A673 (cell line): ENCODE measurements at regions not wholly inside any gene's neighbourhood (a gene's known extent, or its start where the extent isn't known, plus 50 kb on each side); places are given as distances from the start of the nearest gene placed in this dataset.

Source experiments
- BruUV-seq: library from RNA; stranded (reverse); fragments of 400-500 nt; replicated peaks from 2 replicates; lab custom pipeline; 2021; lab: Mats Ljungman, UMichigan
- CTCF ChIA-PET: fragments of 300-600 bp; sonication (Branson Sonifier 250); formaldehyde crosslinking; loops from one replicate; lab custom pipeline; 2022; ENCODE audit warnings: antibody characterized with exemption; lab: Charles Lee
- POLR2A ChIA-PET: fragments of 300-600 bp; sonication (Branson Sonifier 250); formaldehyde crosslinking; loops from one replicate; lab custom pipeline; 2022; ENCODE audit warnings: antibody characterized with exemption; ENCODE audit not compliant: low non-redundant PET; lab: Charles Lee
- DNase-seq: peaks from one replicate; pipeline ENCODE4 v3.0.0-alpha.2; 2015; ENCODE audit warnings: low spot score
- H3K27ac ChIP-seq: fragments of 200-600 bp; sonication (generic); 2 replicates; pipeline ENCODE4 v1.5.1; 2016; ENCODE audit warnings: mixed run types, low read depth, mild to moderate bottlenecking, mixed read lengths, antibody characterized with exemption, low read length; ENCODE audit not compliant: poor library complexity, severe bottlenecking
- H3K27me3 ChIP-seq: fragments of 200-600 bp; sonication (generic); replicated peaks from 2 replicates; pipeline ENCODE4 v1.6.1; 2017; ENCODE audit warnings: mixed run types, low read depth, mild to moderate bottlenecking, mixed read lengths, antibody characterized with exemption, low read length; ENCODE audit not compliant: insufficient read depth, poor library complexity
- H3K36me3 ChIP-seq: fragments of 200-600 bp; sonication (generic); 2 replicates; pipeline ENCODE4 v1.6.1; 2016; ENCODE audit warnings: mixed run types, mild to moderate bottlenecking, mixed read lengths, antibody characterized with exemption, low read length; ENCODE audit not compliant: insufficient read depth, poor library complexity, severe bottlenecking
- H3K4me1 ChIP-seq: fragments of 200-600 bp; sonication (generic); 2 replicates; pipeline ENCODE4 v1.6.1; 2017; ENCODE audit warnings: mixed run types, mild to moderate bottlenecking, mixed read lengths, antibody characterized with exemption, low read length; ENCODE audit not compliant: insufficient read depth, poor library complexity, severe bottlenecking
- H3K4me3 ChIP-seq: fragments of 200-600 bp; sonication (generic); 2 replicates; pipeline ENCODE4 v1.5.1; 2016; ENCODE audit warnings: low read depth, mixed run types, mild to moderate bottlenecking, mixed read lengths, low read length; ENCODE audit not compliant: poor library complexity, severe bottlenecking
- H3K9me3 ChIP-seq: fragments of 200-600 bp; sonication (generic); 2 replicates; pipeline ENCODE4 v1.6.1; 2016; ENCODE audit warnings: mixed run types, low read depth, mild to moderate bottlenecking, mixed read lengths, antibody characterized with exemption, low read length; ENCODE audit not compliant: poor library complexity, severe bottlenecking
- CTCF ChIP-seq: fragments of 300-800, 200-600 bp; sonication (generic); conservative IDR thresholded peaks from 2 replicates; pipeline ENCODE4 v1.5.1; 2017; ENCODE audit warnings: low read depth, mild to moderate bottlenecking, antibody characterized with exemption, low read length, moderate library complexity, mixed read lengths
- EZH2 ChIP-seq: fragments of 200-600 bp; sonication (generic); IDR thresholded peaks from 2 replicates; pipeline ENCODE4 v1.6.1; 2017; ENCODE audit warnings: borderline replicate concordance, low read depth, mild to moderate bottlenecking, mixed read lengths, antibody characterized with exemption, low read length; ENCODE audit not compliant: poor library complexity, severe bottlenecking
- intact Hi-C: fragments of 100-400 bp; cut with micrococcal nuclease; formaldehyde crosslinking; loops from one replicate; pipeline ENCODE4 v1.10.0; 2022; ENCODE audit not compliant: unreplicated experiment

DNA sequence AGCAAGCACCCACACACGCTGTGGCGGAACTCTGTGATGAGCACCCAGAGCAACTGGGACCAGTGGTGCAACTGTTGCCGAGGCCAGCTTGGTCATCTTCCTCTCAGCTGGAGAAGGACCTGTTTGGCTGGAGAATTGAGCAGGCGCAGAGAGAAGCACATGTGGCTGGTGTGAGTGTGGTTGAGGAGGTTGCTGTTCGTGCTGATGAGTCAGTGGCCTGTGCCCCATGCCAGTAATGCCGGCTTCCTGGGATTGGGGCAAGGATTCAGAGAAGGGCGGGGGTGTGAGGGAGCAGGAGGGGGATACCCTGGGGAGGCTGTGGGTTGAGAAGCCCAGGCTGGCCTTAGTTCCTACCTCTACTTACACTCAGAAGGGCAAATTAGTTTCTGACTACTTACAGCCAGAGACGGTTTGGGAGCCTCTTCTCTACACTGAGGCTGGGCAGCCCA lies 57.5 kb upstream of the EPS8L3 start:
- no TSS peak for BruUV-seq
- CTCF ChIA-PET: interaction anchor here (0.7 kb wide), 1 partner anchor 45 kb away, joined by 3 read pairs; no protein-coding TSS in a partner anchor
- no peaks in the 10 kb centered on the region for H3K36me3 ChIP-seq
- H3K27ac ChIP-seq: no peak overlapping the region
- no peaks in the 10 kb centered on the region for H3K4me1 ChIP-seq
- H3K9me3 ChIP-seq: peaks cover 1% of the 10 kb centered on the region
- H3K27me3 ChIP-seq: no peaks in the 10 kb centered on the region
- POLR2A ChIA-PET: no interaction called here
- no peak for DNase-seq
- no peak for TF ChIP-seq CTCF
- no peak for TF ChIP-seq EZH2
- intact Hi-C loops: no loop called here
- no peak overlapping the region for H3K4me3 ChIP-seq

DNA sequence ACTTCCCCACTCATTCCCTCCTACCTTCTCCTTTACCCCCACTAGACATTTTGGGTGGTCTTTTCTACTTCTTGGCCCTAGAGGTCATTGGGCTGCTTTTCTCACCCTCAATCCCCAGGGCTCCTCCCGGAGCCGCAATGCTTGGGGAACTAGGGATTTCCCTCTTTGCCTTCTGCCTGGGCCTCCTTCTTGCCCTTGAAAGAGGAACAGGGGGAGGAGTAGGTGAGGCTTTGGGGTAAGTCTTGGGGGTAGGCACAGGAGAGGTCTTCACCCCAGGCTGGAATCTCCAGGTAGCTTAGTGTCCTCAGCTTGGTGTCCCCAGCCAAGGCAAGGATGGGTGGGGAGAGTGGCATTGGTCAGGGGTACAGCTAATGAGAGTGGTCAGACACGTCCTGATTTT lies 56.2 kb upstream of the EPS8L3 start:
- H3K9me3 ChIP-seq: peaks cover 8% of the 10 kb centered on the region
- no peak for TF ChIP-seq CTCF
- TF ChIP-seq EZH2: no peak
- H3K4me3 ChIP-seq: no peak overlapping the region
- ChIA-PET POLR2A (no interaction called here), CTCF (no interaction called here)
- intact Hi-C loops: no loop called here
- no peak for DNase-seq
- no peaks in the 10 kb centered on the region for H3K36me3 ChIP-seq
- H3K27me3 ChIP-seq: no peaks in the 10 kb centered on the region
- H3K4me1 ChIP-seq: no peaks in the 10 kb centered on the region
- no peak overlapping the region for H3K27ac ChIP-seq
- no TSS peak for BruUV-seq

DNA sequence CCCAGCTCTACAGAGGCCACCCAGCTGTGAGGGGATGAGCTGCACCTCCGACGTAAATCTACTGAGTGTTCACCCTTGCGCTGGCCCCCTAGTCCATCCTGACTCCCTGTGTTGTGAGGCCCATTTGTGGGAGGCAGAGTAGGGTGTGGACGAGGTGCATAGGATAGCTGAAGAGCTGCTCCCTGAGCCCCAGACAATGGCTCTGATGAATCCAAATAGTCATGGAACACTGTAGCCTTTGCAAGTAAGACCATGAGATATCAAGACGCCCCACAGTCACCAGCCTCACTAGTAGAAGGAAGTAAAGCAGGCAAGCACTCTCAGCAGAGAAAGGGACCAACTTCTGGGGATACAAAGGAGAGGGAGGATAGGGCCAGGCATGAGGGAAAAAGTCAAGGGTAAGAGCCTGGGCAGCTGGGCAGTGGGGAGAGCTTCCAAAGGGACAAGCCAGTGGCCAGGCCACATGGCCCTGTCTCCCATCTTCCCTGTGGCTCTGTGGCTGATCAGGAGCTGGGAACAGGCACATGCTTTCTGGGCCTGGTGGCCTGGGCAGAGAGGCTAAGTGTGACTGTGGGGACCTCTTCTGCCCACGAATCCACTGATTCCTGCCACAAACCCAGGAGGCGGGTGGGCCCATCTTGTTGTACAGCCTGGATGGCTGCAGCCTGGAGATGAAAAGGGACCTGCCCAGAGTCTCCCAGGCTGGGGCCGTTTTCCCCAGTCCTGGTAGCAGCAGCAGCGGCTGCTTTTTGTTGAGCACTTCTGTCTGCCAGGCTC lies 55.5 kb upstream of the EPS8L3 start:
- ChIA-PET CTCF (no interaction called here), POLR2A (no interaction called here)
- H3K27me3 ChIP-seq: no peaks in the 10 kb centered on the region
- no peaks in the 10 kb centered on the region for H3K4me1 ChIP-seq
- H3K27ac ChIP-seq: no peak overlapping the region
- H3K36me3 ChIP-seq: no peaks in the 10 kb centered on the region
- H3K9me3 ChIP-seq: peaks cover 8% of the 10 kb centered on the region
- no peak overlapping the region for H3K4me3 ChIP-seq
- TF ChIP-seq EZH2 (no peak), CTCF (no peak)
- no TSS peak for BruUV-seq
- no peak for DNase-seq
- intact Hi-C loops: no loop called here
